ENCODE measurements at regions not wholly inside any gene's neighbourhood (a gene's known extent, or its start where the extent isn't known, plus 50 kb on each side); places are given as distances from the start of the nearest gene placed in this dataset.

DNA sequence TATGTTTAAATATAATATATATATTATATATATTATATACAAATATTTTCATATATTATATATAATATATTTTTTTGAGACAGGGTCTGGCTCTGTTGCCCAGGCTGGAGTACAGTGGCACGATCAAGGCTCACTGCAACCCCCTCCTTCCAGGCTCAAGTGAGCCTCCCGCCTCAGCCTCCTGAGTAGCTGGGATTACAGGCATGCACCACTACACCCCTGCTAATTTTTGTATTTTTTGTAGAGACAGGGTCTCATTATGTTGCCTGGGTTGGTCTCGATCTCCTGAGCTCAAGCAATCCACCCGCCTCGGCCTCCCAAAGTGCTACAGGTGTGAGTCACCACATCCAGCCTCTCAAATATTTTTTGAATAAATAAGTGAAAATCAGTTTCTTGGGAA is 215.5 kb downstream of the GATA3 start:
- no peak for TF ChIP-seq YY1 (IDR thresholded peaks at IDR 0.05; ENCODE audit: insufficient read depth, insufficient read length)
- TF ChIP-seq SUZ12 (IDR thresholded peaks at IDR 0.05; ENCODE audit: extremely low read depth, insufficient read depth, insufficient read length) = no peak
- no peak for TF ChIP-seq ZNF274 (IDR thresholded peaks at IDR 0.05; ENCODE audit: low read depth, low read length)
